ENCODE measurements at regions not wholly inside any gene's neighbourhood (a gene's known extent, or its start where the extent isn't known, plus 50 kb on each side); places are given as distances from the start of the nearest gene placed in this dataset.

- DNase-seq = no peak
Measured at GRCh38 chr16:11439790-11440656, 94.8 kb downstream of the RMI2 start.

- no peak for DNase-seq
Measured at GRCh38 chr16:11440657-11441012, 95.4 kb downstream of the RMI2 start.

DNA sequence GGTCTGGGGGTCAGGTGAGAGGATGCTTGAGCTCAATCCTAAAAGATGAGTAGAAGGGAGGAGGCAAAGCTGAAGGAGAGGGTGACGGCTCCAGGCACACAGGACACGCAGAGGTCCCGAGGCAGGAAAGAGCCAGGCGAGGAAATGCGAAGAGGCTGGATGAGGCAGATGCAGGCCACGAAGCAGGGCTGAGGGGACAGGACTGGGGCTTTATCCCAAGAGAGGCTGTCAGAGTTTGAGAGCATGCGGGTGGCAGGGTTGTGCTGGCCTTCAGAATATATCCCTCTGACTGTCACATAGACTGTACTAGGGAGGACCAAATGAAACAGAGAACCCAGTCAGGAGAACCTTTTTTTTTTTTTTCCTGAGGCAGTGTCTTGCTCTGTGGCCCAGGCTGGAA lies 100.2 kb downstream of the RMI2 start:
- DNase-seq = no peak

DNA sequence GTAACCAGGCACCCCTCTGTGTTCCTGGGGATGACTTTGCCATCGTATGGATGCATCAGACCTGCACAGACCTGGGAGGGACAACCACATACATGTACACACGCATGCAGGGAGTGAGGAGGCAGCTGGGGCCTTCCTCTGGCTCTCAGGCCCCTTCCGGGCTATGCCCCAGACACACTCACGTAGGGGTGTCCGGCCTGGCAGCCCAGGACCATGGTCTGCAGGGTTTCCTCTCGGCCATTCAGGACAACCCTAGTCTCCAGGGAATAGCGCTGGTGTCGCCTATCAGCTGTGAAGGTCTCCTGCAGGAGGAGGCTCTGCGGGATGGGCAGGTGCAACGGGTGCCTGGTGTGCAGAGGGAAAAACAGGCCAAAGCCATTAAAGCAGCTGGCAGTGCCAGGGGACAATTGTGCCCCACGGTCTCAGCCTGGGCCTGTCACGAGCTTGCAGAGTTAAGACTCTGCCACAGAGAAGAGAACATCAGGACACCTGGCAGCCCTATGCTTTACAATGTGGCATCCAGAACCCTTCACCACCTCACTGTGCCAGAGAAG lies 101.4 kb downstream of the RMI2 start:
- no peak for DNase-seq

- DNase-seq = no peak
Measured at GRCh38 chr16:11447272-11447671, 102.0 kb downstream of the RMI2 start.

GRCh38 chr16:11447836-11448235 lies 102.6 kb downstream of the RMI2 start:
- DNase-seq = no peak

DNA sequence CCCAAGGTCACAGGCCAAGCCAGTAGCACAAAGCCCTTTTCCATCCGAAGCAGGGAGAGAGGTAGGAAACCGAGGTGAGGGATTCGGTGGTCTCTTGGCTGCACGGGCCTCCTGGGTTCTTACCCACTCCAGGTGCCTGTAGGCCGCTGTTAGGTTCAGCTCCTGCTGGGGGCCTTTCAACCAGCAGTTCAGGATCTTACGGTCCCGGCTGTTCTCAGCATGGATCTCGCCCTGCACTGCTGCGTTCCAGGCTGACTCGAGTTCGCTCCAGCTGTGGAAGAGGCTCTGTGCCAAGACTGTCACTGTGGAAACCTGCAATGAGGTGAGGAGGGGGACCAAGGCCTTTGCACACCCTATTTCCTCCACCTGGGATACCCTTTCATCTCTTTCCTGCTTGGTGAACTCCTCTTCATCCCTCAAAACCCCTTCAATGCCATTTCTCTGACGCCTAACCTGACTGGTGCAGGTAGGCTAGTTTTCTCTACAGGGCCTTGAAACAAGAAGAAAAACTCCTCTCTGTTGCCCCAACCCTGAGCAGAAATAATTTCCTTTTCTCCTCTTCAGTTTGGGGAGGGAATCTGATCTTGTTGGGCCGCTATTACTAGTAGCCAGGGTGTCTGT lies 103.6 kb downstream of the RMI2 start:
- no peak for DNase-seq

DNA sequence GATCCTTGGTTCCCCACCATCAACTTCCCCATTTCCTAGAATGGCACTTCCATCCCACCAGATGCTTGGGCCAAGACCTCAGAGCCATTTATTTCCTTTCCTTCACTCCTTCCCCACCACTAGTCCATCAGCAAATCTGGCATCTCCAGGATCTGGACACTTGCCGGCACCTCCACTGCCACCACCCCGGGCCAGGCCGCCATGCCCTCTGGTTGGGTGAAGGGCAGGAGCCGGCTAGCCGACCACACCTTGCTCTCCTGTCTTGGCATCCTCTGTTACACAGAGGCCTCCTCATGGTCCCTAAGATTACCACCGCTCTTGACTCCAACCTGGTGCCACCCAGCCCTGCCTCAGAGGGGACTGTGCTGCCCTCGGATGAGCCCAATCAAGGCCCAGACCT lies 104.5 kb downstream of the RMI2 start:
- DNase-seq = no peak

GRCh38 chr16:11450136-11450535 lies 104.9 kb downstream of the RMI2 start:
- DNase-seq = peak in 2 of 58 donors; percentile 0 to 3

- no peak for DNase-seq
Measured at GRCh38 chr16:11452298-11452697, 107.0 kb downstream of the RMI2 start.

DNA sequence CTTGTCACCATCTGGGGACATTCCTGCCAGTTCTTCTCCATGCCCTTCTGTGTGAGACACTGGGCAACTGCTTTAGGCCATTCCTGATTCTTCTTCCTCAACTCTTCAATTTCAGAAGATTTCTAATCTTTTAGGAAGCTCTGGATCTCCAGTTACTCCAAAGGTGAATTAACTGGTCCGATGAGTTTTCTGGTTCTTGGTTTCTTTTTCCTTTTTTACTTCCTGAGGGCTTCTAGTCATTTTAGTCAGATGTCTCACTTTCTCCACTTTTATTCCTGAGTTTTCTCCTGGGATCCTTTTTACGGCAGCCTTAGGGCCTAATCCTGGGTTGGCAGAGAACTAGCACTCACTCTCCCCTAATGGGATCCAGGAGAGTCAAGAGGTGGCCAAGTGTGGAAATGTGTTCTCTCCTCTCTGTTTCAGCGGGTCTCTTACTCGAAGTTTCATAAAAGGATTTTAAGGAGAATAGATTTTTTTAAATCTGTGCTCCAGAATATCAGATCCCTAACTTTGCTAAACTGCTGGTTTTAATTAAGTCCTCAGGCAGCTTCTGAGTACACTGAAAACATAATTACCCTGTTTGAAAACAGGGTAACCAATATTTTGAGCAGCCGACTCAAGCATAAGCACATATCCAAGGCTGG lies 107.6 kb downstream of the RMI2 start:
- DNase-seq = no peak

GRCh38 chr16:11456741-11457140 lies 111.5 kb downstream of the RMI2 start:
- DNase-seq = no peak

DNA sequence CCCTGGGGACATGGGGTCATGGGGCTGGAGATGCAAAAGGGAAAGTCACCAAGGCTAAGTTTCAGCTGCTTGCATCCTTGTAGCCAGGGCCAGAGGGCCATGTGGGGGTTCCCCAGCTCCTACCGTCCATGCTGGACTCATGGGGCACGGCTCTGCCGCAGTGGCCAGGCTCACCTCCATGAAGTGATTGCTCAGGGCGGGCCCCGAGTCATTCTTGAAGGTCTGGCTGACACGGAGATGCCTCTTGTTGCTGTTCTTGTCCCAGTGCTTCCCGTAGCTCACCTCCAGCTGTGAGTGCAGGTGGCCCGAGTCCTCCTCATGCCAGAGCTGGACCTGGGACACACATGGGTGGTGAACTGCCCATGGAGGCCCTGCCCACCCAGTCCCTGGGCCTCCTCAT lies 114.5 kb downstream of the RMI2 start:
- DNase-seq = no peak

DNA sequence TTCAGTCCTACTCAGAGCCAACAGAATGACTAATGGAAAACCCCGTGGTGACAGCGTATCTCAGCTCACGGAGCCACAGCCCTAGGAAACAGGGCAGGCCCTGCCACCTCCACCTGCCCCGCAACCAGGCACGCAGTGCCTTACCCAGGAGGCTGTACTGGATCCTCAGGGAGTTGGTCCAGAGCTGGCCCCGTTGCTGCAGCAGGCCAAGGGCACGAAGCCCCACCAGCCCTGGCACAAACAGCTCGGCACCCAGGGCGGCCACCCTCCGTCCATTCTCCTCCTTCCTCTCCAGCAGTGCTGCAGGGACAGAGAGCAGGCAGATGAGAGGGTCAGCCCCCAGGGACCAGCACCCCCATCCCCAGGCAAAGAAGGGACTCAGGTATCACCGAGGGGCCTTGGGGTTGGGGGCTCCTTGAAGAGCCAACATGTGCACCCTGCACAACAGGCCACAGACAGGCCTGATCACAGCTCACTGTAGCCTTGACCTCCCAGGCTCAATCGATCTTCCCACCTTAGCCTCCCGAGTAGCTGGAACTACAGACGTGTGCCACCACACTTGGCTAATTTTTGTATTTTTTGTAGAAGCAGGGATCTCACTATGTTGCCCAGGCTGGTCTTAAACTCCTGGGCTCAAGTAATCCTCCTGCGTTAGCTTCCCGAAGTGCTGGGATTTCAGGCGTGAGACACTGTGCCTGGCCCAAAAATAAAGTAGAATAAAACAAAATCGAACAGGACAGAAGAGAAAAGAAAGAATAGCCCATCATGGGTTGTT lies 115.7 kb downstream of the RMI2 start:
- DNase-seq = no peak

DNA sequence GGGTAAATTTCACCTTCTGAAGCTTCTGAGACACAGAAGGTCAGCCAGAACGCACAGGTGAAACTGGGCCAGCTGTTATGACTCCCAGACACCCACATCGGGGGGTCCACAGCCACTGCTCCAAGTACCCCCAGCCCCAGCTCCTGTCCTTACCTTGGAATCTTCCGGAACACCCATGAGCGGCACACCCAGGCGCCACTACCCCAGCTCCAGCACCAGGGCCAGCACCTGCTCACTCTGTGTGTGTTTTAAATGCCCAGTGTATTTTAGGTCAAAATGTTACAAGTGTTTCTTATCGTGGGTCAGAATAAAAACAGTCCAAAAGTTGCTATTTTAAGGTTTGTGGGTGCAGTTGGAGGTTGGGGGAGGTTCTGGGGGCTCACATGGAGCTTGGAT lies 116.3 kb downstream of the RMI2 start:
- no peak for DNase-seq

DNA sequence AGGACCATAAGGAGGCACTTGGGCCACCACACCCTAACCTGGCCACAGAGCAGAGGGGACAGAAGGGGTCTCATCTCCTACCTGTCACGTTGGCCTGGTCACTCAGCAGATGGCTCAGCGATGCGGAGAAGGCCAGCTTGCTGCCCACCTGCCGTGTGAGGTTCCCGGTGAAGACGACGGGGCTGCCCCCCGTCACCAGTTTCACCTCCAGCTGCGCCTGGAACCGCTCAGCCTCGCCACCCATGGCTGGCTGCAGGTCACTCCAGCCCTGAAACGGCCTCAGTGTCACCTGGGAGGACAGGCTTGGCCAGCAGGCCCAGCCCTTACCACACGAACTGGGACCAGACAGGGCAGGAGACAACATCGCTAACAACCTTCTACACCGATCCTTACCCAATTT lies 116.8 kb downstream of the RMI2 start:
- DNase-seq = no peak

- DNase-seq = no peak
Measured at GRCh38 chr16:11462861-11463260, 117.6 kb downstream of the RMI2 start.

- no peak for DNase-seq
Measured at GRCh38 chr16:11464241-11464640, 119.0 kb downstream of the RMI2 start.

GRCh38 chr16:11465675-11466074 lies 120.4 kb downstream of the RMI2 start:
- DNase-seq = no peak

DNA sequence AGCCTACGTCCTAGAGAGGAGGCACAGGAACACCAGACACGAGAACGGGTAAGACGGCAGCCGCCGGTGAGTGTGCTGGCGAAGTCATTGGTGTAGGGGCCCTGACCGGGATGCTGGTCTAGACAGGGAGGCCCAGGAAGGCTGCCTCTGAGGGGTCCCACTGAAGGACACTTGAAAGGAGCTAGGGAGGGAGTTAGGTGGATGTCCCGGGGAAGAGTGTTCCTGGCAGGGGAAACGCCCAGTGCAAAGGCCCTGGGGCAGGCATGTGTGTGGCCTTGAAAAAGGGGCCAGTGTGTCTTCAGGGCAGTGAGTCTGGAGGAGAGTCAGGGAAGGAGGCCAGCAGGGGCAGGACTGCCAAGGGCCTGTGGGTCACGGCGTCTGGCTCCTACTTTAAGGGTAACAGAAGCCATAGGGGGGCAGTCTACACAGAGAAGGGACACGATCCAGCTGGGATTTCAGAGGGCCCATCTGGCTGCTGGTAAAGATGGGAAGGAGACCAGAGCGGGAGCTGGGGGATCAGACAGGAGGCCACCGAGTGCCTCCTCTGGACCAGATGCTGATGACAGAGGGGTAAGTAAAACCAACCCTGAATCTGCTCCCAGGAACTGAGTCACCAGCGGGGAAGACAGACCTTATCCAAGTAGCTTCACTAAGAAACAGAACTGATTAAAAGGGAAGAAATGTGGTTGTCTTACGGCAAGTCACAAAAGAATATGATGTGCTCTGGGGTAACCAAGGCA lies 115.9 kb downstream of the LITAF start:
- DNase-seq = no peak

DNA sequence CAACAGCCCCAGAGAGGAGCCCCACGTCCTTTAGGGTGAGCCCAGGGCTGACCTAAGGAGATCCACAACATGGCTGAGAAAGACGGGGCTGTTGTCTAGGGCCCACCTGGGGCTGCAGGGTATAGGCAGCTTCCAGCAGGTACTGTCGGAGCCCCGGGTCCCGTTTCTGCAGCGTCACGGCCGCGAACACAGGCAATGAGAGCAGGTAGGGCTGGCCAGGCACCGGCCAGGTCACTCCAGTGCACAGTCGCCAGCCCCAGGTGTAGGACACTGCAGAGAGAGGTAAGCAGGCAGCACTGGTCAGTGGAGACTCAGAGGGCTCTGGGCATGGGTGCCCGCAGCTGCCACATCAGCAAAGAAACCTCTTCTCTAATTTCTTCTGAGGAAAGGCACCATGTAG lies 115.2 kb downstream of the LITAF start:
- no peak for DNase-seq
